ENCODE measurements at regions not wholly inside any gene's neighbourhood (a gene's known extent, or its start where the extent isn't known, plus 50 kb on each side); places are given as distances from the start of the nearest gene placed in this dataset.

- DNase-seq (ENCODE audit: low read depth in 2 of 2) = no peak
Measured at GRCh38 chr17:59451706-59452105, 113.7 kb upstream of the DHX40 start.

GRCh38 chr17:59454633-59455105 is 110.7 kb upstream of the DHX40 start:
- DNase-seq (ENCODE audit: low read depth in 2 of 2) = no peak

GRCh38 chr17:59456428-59456827 is 109.0 kb upstream of the DHX40 start:
- no peak for DNase-seq (ENCODE audit: low read depth in 2 of 2)

GRCh38 chr17:59456923-59457615 is 108.3 kb upstream of the DHX40 start:
- DNase-seq (ENCODE audit: low read depth in 2 of 2) = no peak

- no peak for DNase-seq (ENCODE audit: low read depth in 2 of 2)
Measured at GRCh38 chr17:59462385-59462784, 103.0 kb upstream of the DHX40 start.

- DNase-seq (ENCODE audit: low read depth in 2 of 2) = no peak
Measured at GRCh38 chr17:59464246-59464645, 101.2 kb upstream of the DHX40 start.

GRCh38 chr17:59465949-59466307 is 99.5 kb upstream of the DHX40 start:
- no peak for DNase-seq (ENCODE audit: low read depth in 2 of 2)

GRCh38 chr17:59466946-59467801 is 98.2 kb upstream of the DHX40 start:
- DNase-seq (ENCODE audit: low read depth in 2 of 2) = no peak

GRCh38 chr17:59469786-59470485 is 95.5 kb upstream of the DHX40 start:
- DNase-seq (ENCODE audit: low read depth in 2 of 2) = no peak

- no peak for DNase-seq (ENCODE audit: low read depth in 2 of 2)
Measured at GRCh38 chr17:59470624-59471297, 94.6 kb upstream of the DHX40 start.

GRCh38 chr17:59476413-59476812 is 89.0 kb upstream of the DHX40 start:
- DNase-seq (ENCODE audit: low read depth in 2 of 2) = no peak

GRCh38 chr17:59479141-59479540 is 86.3 kb upstream of the DHX40 start:
- DNase-seq (ENCODE audit: low read depth in 2 of 2) = no peak

- DNase-seq (ENCODE audit: low read depth in 2 of 2) = no peak
Measured at GRCh38 chr17:59483860-59484259, 81.5 kb upstream of the DHX40 start.

GRCh38 chr17:59485015-59485414 is 80.4 kb upstream of the DHX40 start:
- DNase-seq (ENCODE audit: low read depth in 2 of 2) = no peak

- DNase-seq (ENCODE audit: low read depth in 2 of 2) = no peak
Measured at GRCh38 chr17:59485946-59486345, 79.5 kb upstream of the DHX40 start.

GRCh38 chr17:59487161-59487873 is 78.1 kb upstream of the DHX40 start:
- DNase-seq (ENCODE audit: low read depth in 2 of 2) = no peak

- no peak for DNase-seq (ENCODE audit: low read depth in 2 of 2)
Measured at GRCh38 chr17:59488805-59489204, 76.6 kb upstream of the DHX40 start.

- DNase-seq (ENCODE audit: low read depth in 2 of 2) = no peak
Measured at GRCh38 chr17:59490216-59490615, 75.2 kb upstream of the DHX40 start.

GRCh38 chr17:59491353-59492090 is 73.9 kb upstream of the DHX40 start:
- DNase-seq (ENCODE audit: low read depth in 2 of 2) = no peak

- no peak for DNase-seq (ENCODE audit: low read depth in 2 of 2)
Measured at GRCh38 chr17:59492091-59492451, 73.3 kb upstream of the DHX40 start.

GRCh38 chr17:59493867-59494266 is 71.5 kb upstream of the DHX40 start:
- no peak for DNase-seq (ENCODE audit: low read depth in 2 of 2)

Measured in fibroblast of skin of left quadriceps (primary cell).